ENCODE measurements at regions not wholly inside any gene's neighbourhood (a gene's known extent, or its start where the extent isn't known, plus 50 kb on each side); places are given as distances from the start of the nearest gene placed in this dataset.
"Not testable (repeated sequence)": the region's sequence is repeated elsewhere in the genome, so short reads cannot be mapped to it uniquely, and the experiment has no call there.

DNA sequence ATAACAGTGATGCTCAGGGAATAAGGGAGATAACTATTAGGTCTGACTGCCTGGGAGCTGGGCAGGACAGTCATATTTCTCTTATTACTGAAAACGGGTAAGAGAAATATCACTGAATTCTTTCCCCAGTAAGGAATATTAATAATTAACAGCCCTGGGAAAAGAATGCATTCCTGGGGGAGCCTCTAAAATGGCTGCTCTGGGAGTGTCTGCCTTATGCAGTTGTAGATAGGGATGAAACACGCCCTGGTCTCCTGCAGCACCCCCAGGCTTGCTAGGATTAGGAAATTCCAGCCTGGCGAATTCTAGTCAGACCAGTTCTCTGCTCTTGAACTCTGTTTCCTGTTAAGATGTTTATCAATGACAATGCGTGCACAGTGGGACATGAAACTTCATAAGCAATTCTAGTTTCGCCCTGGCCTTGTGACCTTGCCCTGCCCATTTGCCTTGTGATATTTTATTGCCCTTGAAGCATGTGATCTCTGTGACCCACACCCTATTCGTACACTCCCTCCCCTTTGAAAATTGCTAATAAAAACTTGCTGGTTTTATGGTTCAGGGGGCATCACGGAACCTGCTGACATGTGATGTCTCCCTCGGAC, 170.6 kb upstream of the NABP1 start:
- not testable (repeated sequence) for H3K9me3 Mint-ChIP-seq; H3K36me3 Mint-ChIP-seq; H3K27ac Mint-ChIP-seq; DNase-seq (ENCODE audit: low spot score in 2 of 2); ATAC-seq

GRCh38 chr2:191508738-191509137, 169.2 kb upstream of the NABP1 start:
- ATAC-seq (no peak), DNase-seq (ENCODE audit: low spot score in 2 of 2) (no peak)
- Mint-ChIP-seq H3K9me3 (peaks cover 0 to 4% of the 10 kb centered on the region in 2 donors), H3K36me3 (peaks cover 0 to 5% of the 10 kb centered on the region in 2 donors), H3K27ac (no peak overlapping the region)

- DNase-seq (ENCODE audit: low spot score in 2 of 2): no peak
- no peak overlapping the region for H3K27ac Mint-ChIP-seq
- no peak for ATAC-seq
Observed at GRCh38 chr2:191512216-191512835, 165.6 kb upstream of the NABP1 start.

DNA sequence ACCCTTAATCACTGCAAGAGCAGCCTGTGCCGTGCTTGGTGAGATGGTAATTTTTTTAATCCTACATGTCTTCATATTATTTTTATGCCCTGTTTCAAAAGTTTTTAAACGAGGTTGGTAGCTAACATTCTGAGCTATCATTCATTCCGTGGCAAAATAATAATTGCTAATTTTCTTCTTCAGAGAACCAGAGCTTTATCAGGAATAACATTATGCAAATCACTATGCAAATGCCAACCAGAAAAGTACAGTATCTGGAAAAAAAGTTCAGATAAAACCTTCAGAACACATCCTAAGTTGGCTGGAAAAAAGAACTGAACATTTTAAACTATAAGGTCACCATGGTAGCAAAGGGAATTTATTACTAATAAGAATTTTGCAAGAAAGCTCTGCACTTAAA, 165.1 kb upstream of the NABP1 start:
- DNase-seq (ENCODE audit: low spot score in 2 of 2): no peak
- ATAC-seq: no peak
- Mint-ChIP-seq H3K27ac (no peak overlapping the region), H3K9me3 (peaks cover 0 to under 1% of the 10 kb centered on the region in 2 donors), H3K36me3 (peaks cover 0 to under 1% of the 10 kb centered on the region in 2 donors)

More at GRCh38 chr2:191512216-191512835, 165.6 kb upstream of the NABP1 start:
- Mint-ChIP-seq H3K36me3 (peaks cover 0 to 5% of the 10 kb centered on the region in 2 donors), H3K9me3 (peaks cover 0 to 4% of the 10 kb centered on the region in 2 donors)

- no peak for DNase-seq (ENCODE audit: low spot score in 2 of 2)
- H3K27ac Mint-ChIP-seq: no peak overlapping the region
- no peaks in the 10 kb centered on the region for H3K9me3 Mint-ChIP-seq
Observed at GRCh38 chr2:191514613-191515012, 163.3 kb upstream of the NABP1 start.

DNA sequence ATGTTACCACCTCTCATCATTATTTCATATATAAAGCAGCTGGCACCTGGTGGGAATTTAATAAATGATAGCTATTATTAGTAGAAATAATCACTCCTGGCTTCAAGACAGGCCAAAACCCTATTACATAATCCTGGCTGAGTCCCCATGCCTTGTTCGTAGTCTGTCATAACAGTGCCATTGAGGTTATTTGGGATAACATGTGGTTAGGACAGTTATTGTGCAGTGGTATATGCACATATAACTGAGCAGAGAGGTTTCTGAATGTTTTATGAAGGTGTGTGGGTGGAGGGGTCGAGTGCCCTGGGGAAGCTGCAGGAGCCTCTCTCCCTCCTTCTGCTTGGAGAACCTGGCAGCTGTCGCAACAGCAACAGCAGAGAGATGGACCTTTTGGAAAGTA, 162.4 kb upstream of the NABP1 start:
- H3K9me3 Mint-ChIP-seq: no peaks in the 10 kb centered on the region
- DNase-seq (ENCODE audit: low spot score in 2 of 2): no peak
- H3K27ac Mint-ChIP-seq: no peak overlapping the region
- H3K36me3 Mint-ChIP-seq: no peaks in the 10 kb centered on the region
- no peak for ATAC-seq

More at GRCh38 chr2:191514613-191515012, 163.3 kb upstream of the NABP1 start:
- no peak for ATAC-seq
- H3K36me3 Mint-ChIP-seq: no peaks in the 10 kb centered on the region

GRCh38 chr2:191516260-191516659, 161.7 kb upstream of the NABP1 start:
- no peak for ATAC-seq
- Mint-ChIP-seq H3K9me3 (no peaks in the 10 kb centered on the region), H3K27ac (no peak overlapping the region), H3K36me3 (no peaks in the 10 kb centered on the region)
- DNase-seq (ENCODE audit: low spot score in 2 of 2): no peak

DNA sequence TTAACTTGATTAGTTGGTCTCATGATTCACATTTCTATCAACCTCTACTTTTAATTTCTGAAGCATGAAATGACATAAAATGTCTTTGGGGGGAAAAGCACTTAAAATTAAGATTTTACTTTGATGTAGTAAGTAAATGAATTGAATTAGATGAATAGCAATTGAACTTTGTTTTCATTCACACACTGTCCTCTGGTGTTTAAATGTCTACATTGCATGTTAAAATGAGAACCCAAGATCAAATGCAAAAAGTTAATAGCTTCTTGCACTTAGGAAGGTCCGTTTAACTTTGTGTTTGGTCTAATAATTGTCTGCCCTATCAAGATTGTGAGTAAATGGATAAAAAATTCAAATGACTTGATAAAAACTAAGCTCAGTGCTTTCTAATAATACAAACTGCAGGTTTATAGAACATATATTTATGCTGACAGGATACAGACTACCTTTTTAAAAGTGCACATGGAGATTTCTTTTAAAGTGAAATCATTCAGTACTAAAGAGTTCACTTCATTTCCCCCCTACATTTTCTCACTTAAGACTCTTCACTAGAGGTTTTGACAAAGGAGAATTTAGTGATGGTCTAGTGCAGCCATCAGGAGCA, 156.2 kb upstream of the NABP1 start:
- no peak for DNase-seq (ENCODE audit: low spot score in 2 of 2)
- ATAC-seq: no peak
- Mint-ChIP-seq H3K36me3 (no peaks in the 10 kb centered on the region), H3K9me3 (no peaks in the 10 kb centered on the region), H3K27ac (no peak overlapping the region)

DNA sequence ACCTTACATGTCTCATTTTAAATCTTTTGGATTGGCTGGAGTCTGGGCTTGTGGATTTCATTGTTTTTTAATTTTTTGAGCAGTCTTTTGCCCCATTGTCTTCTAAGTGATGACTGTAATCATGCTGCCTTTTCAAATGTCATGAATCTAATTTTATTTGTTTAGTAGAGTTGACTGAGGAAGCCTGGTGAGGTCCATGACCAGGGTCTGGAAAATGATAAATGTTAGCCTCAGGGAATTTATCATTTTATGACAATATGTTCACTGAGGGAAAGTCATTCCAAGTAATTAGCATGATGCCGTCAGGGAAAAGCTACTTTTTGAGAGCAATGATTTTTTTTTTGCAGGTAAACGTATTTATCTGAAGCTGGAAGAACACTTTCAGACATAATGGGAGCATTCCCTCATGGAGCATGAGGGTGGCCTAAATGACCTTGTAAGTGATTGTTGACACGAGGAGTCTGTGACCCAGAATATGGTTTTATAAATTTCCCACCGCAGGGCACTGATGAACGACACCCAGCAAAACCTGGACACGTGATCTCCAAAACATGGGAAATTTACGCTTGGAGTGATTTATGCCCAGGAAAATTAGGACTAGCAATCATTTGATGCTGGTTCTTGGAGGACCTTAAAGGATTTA, 155.3 kb upstream of the NABP1 start:
- H3K9me3 Mint-ChIP-seq: no peaks in the 10 kb centered on the region
- no peak overlapping the region for H3K27ac Mint-ChIP-seq
- H3K36me3 Mint-ChIP-seq: no peaks in the 10 kb centered on the region

GRCh38 chr2:191526091-191526490, 151.8 kb upstream of the NABP1 start:
- Mint-ChIP-seq H3K27ac (no peak overlapping the region), H3K36me3 (no peaks in the 10 kb centered on the region), H3K9me3 (no peaks in the 10 kb centered on the region)
- DNase-seq (ENCODE audit: low spot score in 2 of 2): no peak
- no peak for ATAC-seq

More for the DNA sequence above, 155.3 kb upstream of the NABP1 start:
- DNase-seq (ENCODE audit: low spot score in 2 of 2): no peak
- no peak for ATAC-seq

DNA sequence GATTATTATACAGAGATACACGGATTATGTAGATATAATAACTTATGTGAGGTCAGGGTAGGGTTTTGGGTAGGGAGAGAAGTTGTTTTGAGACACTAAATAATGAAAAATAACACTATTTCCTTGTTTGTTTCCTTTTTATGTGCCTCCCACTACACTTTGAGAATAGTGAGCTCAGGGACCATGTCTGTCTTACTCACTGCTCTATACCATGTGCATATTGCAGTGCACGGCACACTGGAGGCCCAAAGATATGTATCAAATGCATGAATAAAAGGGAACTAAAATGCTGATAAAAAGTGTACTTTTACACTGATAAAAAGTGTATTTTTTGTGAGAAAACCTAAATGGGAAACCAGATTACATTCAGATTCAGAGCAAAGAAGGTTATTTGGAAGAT, 151.4 kb upstream of the NABP1 start:
- Mint-ChIP-seq H3K9me3 (no peaks in the 10 kb centered on the region), H3K36me3 (no peaks in the 10 kb centered on the region), H3K27ac (no peak overlapping the region)
- no peak for ATAC-seq
- DNase-seq (ENCODE audit: low spot score in 2 of 2): no peak

- H3K27ac Mint-ChIP-seq: no peak overlapping the region
- no peaks in the 10 kb centered on the region for H3K9me3 Mint-ChIP-seq
- DNase-seq (ENCODE audit: low spot score in 2 of 2) (no peak), ATAC-seq (no peak)
- H3K36me3 Mint-ChIP-seq: no peaks in the 10 kb centered on the region
Observed at GRCh38 chr2:191526953-191527556, 150.9 kb upstream of the NABP1 start.

- Mint-ChIP-seq H3K36me3 (no peaks in the 10 kb centered on the region), H3K9me3 (no peaks in the 10 kb centered on the region), H3K27ac (no peak overlapping the region)
- no peak for DNase-seq (ENCODE audit: low spot score in 2 of 2)
- peak; percentile 43 to 78 for ATAC-seq
Observed at GRCh38 chr2:191530618-191531017, 147.3 kb upstream of the NABP1 start.

- Mint-ChIP-seq H3K36me3 (no peaks in the 10 kb centered on the region), H3K27ac (no peak overlapping the region), H3K9me3 (peaks cover 4 to 5% of the 10 kb centered on the region in 2 donors)
- ATAC-seq (no peak), DNase-seq (ENCODE audit: low spot score in 2 of 2) (no peak)
Observed at GRCh38 chr2:191533693-191534180, 144.2 kb upstream of the NABP1 start.

DNA sequence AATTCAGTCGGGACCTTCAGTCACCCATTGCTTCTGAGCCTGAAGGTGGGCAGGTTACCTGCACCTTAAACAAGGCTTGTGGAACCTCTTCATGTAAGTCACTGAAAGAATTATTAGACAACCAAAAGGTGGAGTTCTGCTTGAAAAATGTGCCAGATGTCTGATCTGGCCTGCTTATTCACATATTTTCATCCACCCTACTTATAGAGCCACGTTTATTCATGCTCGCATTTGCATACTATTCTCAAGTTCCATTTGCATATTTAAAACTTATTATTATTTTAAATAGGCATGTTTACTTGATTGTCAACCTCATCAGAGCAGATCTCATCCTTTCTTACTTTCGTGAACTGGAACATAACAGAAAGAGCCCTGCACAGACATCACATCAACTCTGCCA, 140.0 kb upstream of the NABP1 start:
- no peak for DNase-seq (ENCODE audit: low spot score in 2 of 2)
- H3K9me3 Mint-ChIP-seq: peaks cover 4 to 5% of the 10 kb centered on the region in 2 donors
- no peaks in the 10 kb centered on the region for H3K36me3 Mint-ChIP-seq
- ATAC-seq: no peak
- H3K27ac Mint-ChIP-seq: no peak overlapping the region

- ATAC-seq (no peak), DNase-seq (ENCODE audit: low spot score in 2 of 2) (no peak)
- Mint-ChIP-seq H3K27ac (no peak overlapping the region), H3K9me3 (peaks cover 4 to 5% of the 10 kb centered on the region in 2 donors), H3K36me3 (no peaks in the 10 kb centered on the region)
Observed at GRCh38 chr2:191538334-191538903, 139.5 kb upstream of the NABP1 start.

GRCh38 chr2:191539068-191539467, 138.9 kb upstream of the NABP1 start:
- ATAC-seq (no peak), DNase-seq (ENCODE audit: low spot score in 2 of 2) (peak in 1 of 2 donors; percentile 22)
- Mint-ChIP-seq H3K27ac (no peak overlapping the region), H3K9me3 (peaks cover 4 to 5% of the 10 kb centered on the region in 2 donors), H3K36me3 (no peaks in the 10 kb centered on the region)

Measured in activated naive CD4-positive, alpha-beta T cell treated with anti-CD3 and anti-CD28 coated beads, Interleukin-2, amount 50 U/mL, for 72 hours (primary cell).